ENCODE measurements at regions not wholly inside any gene's neighbourhood (a gene's known extent, or its start where the extent isn't known, plus 50 kb on each side); places are given as distances from the start of the nearest gene placed in this dataset.

DNA sequence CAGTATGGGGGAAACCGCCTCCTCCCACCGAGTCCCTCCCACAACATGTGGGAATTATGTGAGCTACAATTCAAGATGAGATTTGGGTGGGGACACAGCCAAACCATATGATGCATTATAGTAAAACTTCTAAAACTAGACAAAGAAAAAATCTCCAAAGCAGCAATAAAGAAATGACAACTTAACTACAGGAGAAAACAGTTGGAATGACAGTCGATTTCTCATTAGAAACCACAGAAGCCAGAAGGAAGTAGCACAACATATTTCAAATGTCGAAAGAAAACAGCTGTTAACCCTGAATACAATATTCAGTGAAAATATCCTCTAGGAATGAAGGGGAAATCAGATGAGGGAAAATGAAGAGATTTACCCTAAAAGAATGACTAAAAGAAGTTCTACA, 53.5 kb upstream of the TCF4 start:
- H3K4me3 ChIP-seq (ENCODE audit: low read depth, low read length) = no peak overlapping the region
- no peaks in the 10 kb centered on the region for H3K36me3 ChIP-seq (ENCODE audit: control insufficient read depth in 2 of 2, insufficient read depth in 1 of 2, low read length in 2 of 2)
- CTCF ChIA-PET = no interaction called here
- no peaks in the 10 kb centered on the region for H3K4me1 ChIP-seq (ENCODE audit: control insufficient read depth, insufficient read depth, low read length)
- POLR2A ChIA-PET = no interaction called here
- H3K9me3 ChIP-seq (ENCODE audit: control insufficient read depth, insufficient read depth, low read depth, low read length) = no peaks in the 10 kb centered on the region
- TF ChIP-seq, protein P1, sequence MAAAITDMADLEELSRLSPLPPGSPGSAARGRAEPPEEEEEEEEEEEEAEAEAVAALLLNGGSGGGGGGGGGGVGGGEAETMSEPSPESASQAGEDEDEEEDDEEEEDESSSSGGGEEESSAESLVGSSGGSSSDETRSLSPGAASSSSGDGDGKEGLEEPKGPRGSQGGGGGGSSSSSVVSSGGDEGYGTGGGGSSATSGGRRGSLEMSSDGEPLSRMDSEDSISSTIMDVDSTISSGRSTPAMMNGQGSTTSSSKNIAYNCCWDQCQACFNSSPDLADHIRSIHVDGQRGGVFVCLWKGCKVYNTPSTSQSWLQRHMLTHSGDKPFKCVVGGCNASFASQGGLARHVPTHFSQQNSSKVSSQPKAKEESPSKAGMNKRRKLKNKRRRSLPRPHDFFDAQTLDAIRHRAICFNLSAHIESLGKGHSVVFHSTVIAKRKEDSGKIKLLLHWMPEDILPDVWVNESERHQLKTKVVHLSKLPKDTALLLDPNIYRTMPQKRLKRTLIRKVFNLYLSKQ (tag by site-specific recombination; IDR thresholded peaks at IDR 0.05; ENCODE audit: borderline replicate concordance) = no peak
- no peak for TF ChIP-seq ZNF223 (tag by site-specific recombination; IDR thresholded peaks at IDR 0.05)
- no peak for TF ChIP-seq ZNF549 (tag by site-specific recombination; IDR thresholded peaks at IDR 0.05)
- no peak for TF ChIP-seq ZNF544 (tag by site-specific recombination; IDR thresholded peaks at IDR 0.05)
- TF ChIP-seq KLF7 (tag by site-specific recombination; IDR thresholded peaks at IDR 0.05; ENCODE audit: borderline replicate concordance) = no peak
- TF ChIP-seq ZNF146 (tag by site-specific recombination; IDR thresholded peaks at IDR 0.05) = no peak
- TF ChIP-seq SETDB1 (IDR thresholded peaks at IDR 0.05; ENCODE audit: insufficient read length, low read length) = no peak
- no peak for TF ChIP-seq ZNF335 (tag by site-specific recombination; conservative IDR thresholded peaks at IDR 0.05)
- no peak for TF ChIP-seq ZNF2 (tag by site-specific recombination; IDR thresholded peaks at IDR 0.05)
- no peak for TF ChIP-seq GLIS1 (tag by site-specific recombination; IDR thresholded peaks at IDR 0.05)
- TF ChIP-seq ZNF121 (tag by site-specific recombination; IDR thresholded peaks at IDR 0.05) = no peak
- no peak for TF ChIP-seq ZNF292 (tag by site-specific recombination; IDR thresholded peaks at IDR 0.05; ENCODE audit: borderline replicate concordance, low read depth)
- TF ChIP-seq WT1 (tag by site-specific recombination; IDR thresholded peaks at IDR 0.05) = no peak
- no peak for TF ChIP-seq ZNF23 (tag by site-specific recombination; IDR thresholded peaks at IDR 0.05; ENCODE audit: borderline replicate concordance)
- no peak for TF ChIP-seq ZFP41 (tag by site-specific recombination; IDR thresholded peaks at IDR 0.05; ENCODE audit: borderline replicate concordance)
- no peak overlapping the region for H3K27ac ChIP-seq (ENCODE audit: extremely low read depth, low read depth, low read length)
